ENCODE measurements at regions not wholly inside any gene's neighbourhood (a gene's known extent, or its start where the extent isn't known, plus 50 kb on each side); places are given as distances from the start of the nearest gene placed in this dataset.

GRCh38 chr3:89845053-89845452 is 737.6 kb downstream of the EPHA3 start:
- TF ChIP-seq SIN3A (IDR thresholded peaks at IDR 0.05; ENCODE audit: borderline replicate concordance, insufficient read depth, low read length) (no peak), POLR2AphosphoS5 (IDR thresholded peaks at IDR 0.05; ENCODE audit: low read depth, low read length) (no peak), FOXP2 (optimal IDR thresholded peaks at IDR 0.05; ENCODE audit: borderline replicate concordance, extremely low read depth, extremely low read length, insufficient read depth) (no peak), TAF1 (IDR thresholded peaks at IDR 0.05; ENCODE audit: borderline replicate concordance, insufficient read depth, low read length) (no peak)
